ENCODE measurements at regions not wholly inside any gene's neighbourhood (a gene's known extent, or its start where the extent isn't known, plus 50 kb on each side); places are given as distances from the start of the nearest gene placed in this dataset.

DNA sequence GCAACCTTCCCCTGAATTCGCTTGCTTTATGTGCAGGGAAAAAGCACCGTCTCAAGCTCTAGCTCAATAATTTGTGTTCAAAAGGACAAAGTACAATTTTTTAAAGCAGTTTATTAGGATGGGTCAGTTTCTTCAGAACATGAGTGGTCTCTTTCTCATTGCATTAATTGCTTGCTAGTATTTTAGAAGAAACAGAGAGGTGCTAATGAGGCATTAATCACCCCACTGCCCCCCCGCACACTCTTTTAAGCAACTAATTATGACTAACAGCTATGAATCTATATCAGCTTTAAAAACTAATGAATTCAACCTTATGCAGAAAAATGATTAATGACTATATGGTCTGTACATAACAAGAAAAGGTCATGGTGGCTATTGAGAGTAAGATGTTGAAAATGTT is 262.1 kb upstream of the ST6GAL2 start:
- POLR2A ChIA-PET: interaction anchor here (1.5 to 1.6 kb wide), 2 partner anchors 12 to 23 kb away, joined by 3 to 5 read pairs; no protein-coding TSS in a partner anchor
- no TSS peak for BruUV-seq (replicated peaks)
- Histone ChIP-seq H4K20me1 (ENCODE audit: insufficient read depth, low read length) (no peaks in the 10 kb centered on the region), H2AFZ (ENCODE audit: low read length) (no peak overlapping the region), H3K4me2 (ENCODE audit: low read length) (no peak overlapping the region), H3K9me2 (ENCODE audit: insufficient read depth, low read length) (no peaks in the 10 kb centered on the region), H3K27ac (ENCODE audit: low read depth, low read length, poor library complexity, severe bottlenecking) (no peak overlapping the region), H3K9me3 (ENCODE audit: low read length) (no peaks in the 10 kb centered on the region), H3K79me2 (ENCODE audit: insufficient read depth, low read depth, low read length) (no peaks in the 10 kb centered on the region), H3K36me3 (ENCODE audit: insufficient read depth, low read length) (no peaks in the 10 kb centered on the region), H3K4me3 (ENCODE audit: low read depth, low read length, poor library complexity, severe bottlenecking) (no peak overlapping the region), H3K4me1 (ENCODE audit: insufficient read depth, low read length, poor library complexity, severe bottlenecking) (no peaks in the 10 kb centered on the region)
- intact Hi-C loops (cut with micrococcal nuclease; ENCODE audit: unreplicated experiment): no loop called here
- DNase-seq (ENCODE audit: low spot score): no peak
- CTCF ChIA-PET (ENCODE audit: unreplicated experiment): no interaction called here
- TF ChIP-seq, protein P1, sequence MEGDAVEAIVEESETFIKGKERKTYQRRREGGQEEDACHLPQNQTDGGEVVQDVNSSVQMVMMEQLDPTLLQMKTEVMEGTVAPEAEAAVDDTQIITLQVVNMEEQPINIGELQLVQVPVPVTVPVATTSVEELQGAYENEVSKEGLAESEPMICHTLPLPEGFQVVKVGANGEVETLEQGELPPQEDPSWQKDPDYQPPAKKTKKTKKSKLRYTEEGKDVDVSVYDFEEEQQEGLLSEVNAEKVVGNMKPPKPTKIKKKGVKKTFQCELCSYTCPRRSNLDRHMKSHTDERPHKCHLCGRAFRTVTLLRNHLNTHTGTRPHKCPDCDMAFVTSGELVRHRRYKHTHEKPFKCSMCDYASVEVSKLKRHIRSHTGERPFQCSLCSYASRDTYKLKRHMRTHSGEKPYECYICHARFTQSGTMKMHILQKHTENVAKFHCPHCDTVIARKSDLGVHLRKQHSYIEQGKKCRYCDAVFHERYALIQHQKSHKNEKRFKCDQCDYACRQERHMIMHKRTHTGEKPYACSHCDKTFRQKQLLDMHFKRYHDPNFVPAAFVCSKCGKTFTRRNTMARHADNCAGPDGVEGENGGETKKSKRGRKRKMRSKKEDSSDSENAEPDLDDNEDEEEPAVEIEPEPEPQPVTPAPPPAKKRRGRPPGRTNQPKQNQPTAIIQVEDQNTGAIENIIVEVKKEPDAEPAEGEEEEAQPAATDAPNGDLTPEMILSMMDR (conservative IDR thresholded peaks at IDR 0.05; ENCODE audit: low read length): no peak
- no peak for TF ChIP-seq EZH2phosphoT487 (IDR thresholded peaks at IDR 0.05; ENCODE audit: borderline replicate concordance, low read depth, low read length)

DNA sequence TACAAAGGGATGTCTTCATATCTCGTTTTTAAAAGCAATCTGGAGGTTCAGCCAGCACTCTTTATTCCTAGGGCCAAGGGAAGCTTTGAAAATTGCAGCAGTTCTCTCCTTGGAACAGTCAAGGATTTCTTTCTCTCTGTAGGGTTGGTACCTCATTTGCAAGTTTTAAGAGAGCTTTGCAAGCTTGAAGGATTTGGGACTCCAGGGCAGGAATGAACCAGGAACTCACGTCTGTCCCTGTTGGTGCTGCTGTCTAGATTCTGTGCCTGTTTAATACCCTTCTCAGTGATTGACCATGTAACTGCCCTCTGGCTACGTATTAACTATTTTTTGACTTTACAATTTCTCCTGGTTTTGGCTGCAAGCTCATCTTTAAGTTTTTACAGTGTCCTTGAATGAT is 262.5 kb upstream of the ST6GAL2 start:
- CTCF ChIA-PET (ENCODE audit: unreplicated experiment): no interaction called here
- H3K9me2 ChIP-seq (ENCODE audit: insufficient read depth, low read length): no peaks in the 10 kb centered on the region
- H3K36me3 ChIP-seq (ENCODE audit: insufficient read depth, low read length): no peaks in the 10 kb centered on the region
- no peaks in the 10 kb centered on the region for H3K79me2 ChIP-seq (ENCODE audit: insufficient read depth, low read depth, low read length)
- H3K9me3 ChIP-seq (ENCODE audit: low read length): no peaks in the 10 kb centered on the region
- TF ChIP-seq EZH2phosphoT487 (IDR thresholded peaks at IDR 0.05; ENCODE audit: borderline replicate concordance, low read depth, low read length): no peak
- TF ChIP-seq, protein P1 (conservative IDR thresholded peaks at IDR 0.05; ENCODE audit: low read length): no peak
- BruUV-seq (replicated peaks): no TSS peak
- no peak overlapping the region for H3K4me2 ChIP-seq (ENCODE audit: low read length)
- POLR2A ChIA-PET: interaction anchor here (1.5 kb wide), 1 partner anchor 22 kb away, joined by 3 read pairs; no protein-coding TSS in a partner anchor
- no peak overlapping the region for H3K27ac ChIP-seq (ENCODE audit: low read depth, low read length, poor library complexity, severe bottlenecking)
- H3K4me1 ChIP-seq (ENCODE audit: insufficient read depth, low read length, poor library complexity, severe bottlenecking): no peaks in the 10 kb centered on the region
- H2AFZ ChIP-seq (ENCODE audit: low read length): no peak overlapping the region
- H3K4me3 ChIP-seq (ENCODE audit: low read depth, low read length, poor library complexity, severe bottlenecking): no peak overlapping the region
- no peak for DNase-seq (ENCODE audit: low spot score)
- no peaks in the 10 kb centered on the region for H4K20me1 ChIP-seq (ENCODE audit: insufficient read depth, low read length)
- intact Hi-C loops (cut with micrococcal nuclease; ENCODE audit: unreplicated experiment): no loop called here

DNA sequence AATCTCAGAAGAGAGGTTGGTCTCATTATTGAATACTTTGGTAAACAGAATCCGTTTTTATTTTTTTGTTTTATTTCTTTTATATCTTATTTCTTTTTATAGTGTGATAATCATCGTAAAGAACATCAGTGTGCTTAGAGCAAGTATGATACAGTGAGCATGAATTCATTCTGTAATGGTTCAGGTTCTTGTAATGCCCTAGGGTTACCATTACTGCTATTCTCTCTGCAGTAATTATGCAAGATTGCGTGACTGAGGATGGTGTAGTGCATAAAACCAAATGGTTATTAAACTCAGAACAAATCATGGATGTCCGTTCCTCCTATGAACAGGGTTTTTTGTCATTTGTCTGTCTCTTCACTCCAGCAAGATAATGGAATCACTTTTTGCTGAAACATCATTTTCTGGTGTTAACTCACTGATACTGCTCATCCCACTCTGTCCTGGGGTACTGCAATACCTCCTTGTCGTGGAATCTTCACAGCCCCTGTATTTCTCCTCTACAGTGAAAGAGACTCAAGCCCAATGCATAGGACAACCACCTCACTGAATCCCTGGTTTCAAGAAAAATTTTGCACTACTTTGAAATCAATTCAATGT is 274.8 kb upstream of the ST6GAL2 start:
- H3K79me2 ChIP-seq (ENCODE audit: insufficient read depth, low read depth, low read length): no peaks in the 10 kb centered on the region
- ChIA-PET POLR2A (no interaction called here), CTCF (ENCODE audit: unreplicated experiment) (no interaction called here)
- H3K27ac ChIP-seq (ENCODE audit: low read depth, low read length, poor library complexity, severe bottlenecking): no peak overlapping the region
- H2AFZ ChIP-seq (ENCODE audit: low read length): no peak overlapping the region
- no peaks in the 10 kb centered on the region for H4K20me1 ChIP-seq (ENCODE audit: insufficient read depth, low read length)
- intact Hi-C loops (cut with micrococcal nuclease; ENCODE audit: unreplicated experiment): no loop called here
- H3K4me2 ChIP-seq (ENCODE audit: low read length): no peak overlapping the region
- BruUV-seq (replicated peaks): no TSS peak
- DNase-seq (ENCODE audit: low spot score): no peak
- H3K36me3 ChIP-seq (ENCODE audit: insufficient read depth, low read length): no peaks in the 10 kb centered on the region
- no peaks in the 10 kb centered on the region for H3K4me1 ChIP-seq (ENCODE audit: insufficient read depth, low read length, poor library complexity, severe bottlenecking)
- no peaks in the 10 kb centered on the region for H3K9me2 ChIP-seq (ENCODE audit: insufficient read depth, low read length)
- H3K9me3 ChIP-seq (ENCODE audit: low read length): no peaks in the 10 kb centered on the region
- no peak for TF ChIP-seq EZH2phosphoT487 (IDR thresholded peaks at IDR 0.05; ENCODE audit: borderline replicate concordance, low read depth, low read length)
- TF ChIP-seq, protein P1 (conservative IDR thresholded peaks at IDR 0.05; ENCODE audit: low read length): no peak
- H3K4me3 ChIP-seq (ENCODE audit: low read depth, low read length, poor library complexity, severe bottlenecking): no peak overlapping the region
